Ishikawa (cell line): ENCODE measurements at regions not wholly inside any gene's neighbourhood (a gene's known extent, or its start where the extent isn't known, plus 50 kb on each side); places are given as distances from the start of the nearest gene placed in this dataset.

Experiments used
- CEBPB ChIP-seq: IDR thresholded peaks from 2 replicates; pipeline ENCODE4 v1.6.1; 2012
- CREB1 ChIP-seq: IDR thresholded peaks from 2 replicates; pipeline ENCODE4 v1.6.1; 2012; ENCODE audit warnings: low read depth
- EGR1 ChIP-seq: IDR thresholded peaks from 2 replicates; pipeline ENCODE4 v1.6.1; 2012
- EP300 ChIP-seq: IDR thresholded peaks from 2 replicates; pipeline ENCODE4 v1.6.1; 2012; ENCODE audit warnings: borderline replicate concordance
- FOXM1 ChIP-seq: IDR thresholded peaks from 2 replicates; pipeline ENCODE4 v1.6.1; 2012; ENCODE audit warnings: low read depth, borderline replicate concordance
- MAX ChIP-seq: IDR thresholded peaks from 2 replicates; pipeline ENCODE4 v1.6.1; 2012
- NFIC ChIP-seq: IDR thresholded peaks from 2 replicates; pipeline ENCODE4 v1.6.1; 2012
- RAD21 ChIP-seq: IDR thresholded peaks from 2 replicates; pipeline ENCODE4 v1.6.1; 2012; ENCODE audit warnings: low read depth
- REST ChIP-seq: IDR thresholded peaks from 2 replicates; pipeline ENCODE4 v1.6.1; 2012; ENCODE audit warnings: low read depth, mild to moderate bottlenecking
- TAF1 ChIP-seq: IDR thresholded peaks from 2 replicates; pipeline ENCODE4 v1.6.1; 2012; ENCODE audit warnings: low read depth, mild to moderate bottlenecking
- TCF12 ChIP-seq: IDR thresholded peaks from 2 replicates; pipeline ENCODE4 v1.6.1; 2012; ENCODE audit warnings: low read depth
- TEAD4 ChIP-seq: IDR thresholded peaks from 2 replicates; pipeline ENCODE4 v1.6.1; 2012
- USF1 ChIP-seq: IDR thresholded peaks from 2 replicates; pipeline ENCODE4 v1.6.1; 2012
- YY1 ChIP-seq: IDR thresholded peaks from 2 replicates; pipeline ENCODE4 v1.6.1; 2012; ENCODE audit warnings: low read depth
- ZBTB7A ChIP-seq: IDR thresholded peaks from 2 replicates; pipeline ENCODE4 v1.6.1; 2012; ENCODE audit warnings: low read depth

GRCh38 chr4:56218230-56218895 is 168.9 kb downstream of the AASDH start:
- TF ChIP-seq YY1 (no peak), CREB1 (no peak), ZBTB7A (no peak), RAD21 (no peak), CEBPB (no peak)

GRCh38 chr4:56217343-56217890 is 169.9 kb downstream of the AASDH start:
- TF ChIP-seq CEBPB (no peak), RAD21 (no peak), ZBTB7A (no peak), TAF1 (no peak), USF1 (no peak), NFIC (no peak), REST (no peak), EGR1 (no peak), MAX (no peak), FOXM1 (no peak), EP300 (no peak), YY1 (no peak), TCF12 (no peak), TEAD4 (no peak), CREB1 (no peak)

- TF ChIP-seq FOXM1 (no peak), RAD21 (no peak), CEBPB (no peak), NFIC (no peak), MAX (no peak), TCF12 (no peak), EP300 (no peak), EGR1 (no peak), TAF1 (no peak), ZBTB7A (no peak), TEAD4 (no peak), REST (no peak), USF1 (no peak)
These were observed 171.4 kb downstream of the AASDH start for GRCh38 chr4:56215901-56216300.

- TF ChIP-seq MAX: no peak
These were observed 172.0 kb downstream of the AASDH start for GRCh38 chr4:56215141-56215783.

GRCh38 chr4:56213543-56213942 is 173.7 kb downstream of the AASDH start:
- TF ChIP-seq TCF12 (no peak), MAX (no peak), EGR1 (no peak), FOXM1 (no peak), ZBTB7A (no peak), EP300 (no peak), CEBPB (no peak), REST (no peak), CREB1 (no peak), TEAD4 (no peak), NFIC (no peak)
